Endodermal cell (in vitro differentiated cells): ENCODE measurements at regions not wholly inside any gene's neighbourhood (a gene's known extent, or its start where the extent isn't known, plus 50 kb on each side); places are given as distances from the start of the nearest gene placed in this dataset.

Source experiments
- DNase-seq: peaks from one replicate; pipeline ENCODE4 v3.0.0-alpha.2; 2017
- H3K27ac ChIP-seq: 2 replicates; pipeline ENCODE4 v1.5.1; 2013; ENCODE audit warnings: mild to moderate bottlenecking, low read depth, low read length, moderate library complexity
- H3K27me3 ChIP-seq: 2 replicates; pipeline ENCODE4 v1.6.1; 2013; ENCODE audit warnings: mild to moderate bottlenecking, low read length, moderate library complexity; ENCODE audit not compliant: insufficient read depth, control insufficient read depth, poor library complexity, severe bottlenecking
- H3K36me3 ChIP-seq: 2 replicates; pipeline ENCODE4 v1.7.0; 2013; ENCODE audit warnings: mild to moderate bottlenecking, low read length, moderate library complexity; ENCODE audit not compliant: control insufficient read depth, insufficient read depth
- H3K4me1 ChIP-seq: one replicate; pipeline ENCODE4 v1.7.0; 2013; ENCODE audit warnings: low read length; ENCODE audit not compliant: control insufficient read depth, insufficient read depth
- H3K4me3 ChIP-seq: 2 replicates; pipeline ENCODE4 v1.5.1; 2013; ENCODE audit warnings: mild to moderate bottlenecking, low read length, moderate library complexity
- H3K9ac ChIP-seq: 2 replicates; pipeline ENCODE4 v1.6.1; 2013; ENCODE audit warnings: mild to moderate bottlenecking, low read length, moderate library complexity; ENCODE audit not compliant: poor library complexity, severe bottlenecking; ENCODE audit errors: extremely low read depth
- H3K9me3 ChIP-seq: 2 replicates; pipeline ENCODE4 v1.6.1; 2013; ENCODE audit warnings: mild to moderate bottlenecking, low read length, moderate library complexity; ENCODE audit not compliant: control insufficient read depth
- H3K27ac Mint-ChIP-seq: 2 replicates; pipeline ENCODE4 v1.8.0; 2020; ENCODE audit warnings: mixed read lengths
- H3K27me3 Mint-ChIP-seq: 2 replicates; pipeline ENCODE4 v1.8.0; 2021; ENCODE audit warnings: mild to moderate bottlenecking, mixed read lengths; ENCODE audit not compliant: insufficient read depth
- H3K36me3 Mint-ChIP-seq: 2 replicates; pipeline ENCODE4 v1.8.0; 2020; ENCODE audit warnings: low read depth, mixed read lengths
- H3K4me1 Mint-ChIP-seq: 2 replicates; pipeline ENCODE4 v1.8.0; 2020; ENCODE audit warnings: mixed read lengths
- H3K4me3 Mint-ChIP-seq: 2 replicates; pipeline ENCODE4 v1.8.0; 2020; ENCODE audit warnings: mild to moderate bottlenecking, moderate library complexity, mixed read lengths
- H3K9me3 Mint-ChIP-seq: 2 replicates; pipeline ENCODE4 v1.8.0; 2020; ENCODE audit warnings: mild to moderate bottlenecking, mixed read lengths
- whole genome bisulfite sequencing, 2 experiments: methylation state at CpG; one replicate each; pipeline versions ENCODE4 v1.1.5 to v1.1.7; 2013; ENCODE audit warnings: missing lambda C conversion rate in 2 of 2, mixed read lengths in 1 of 2; ENCODE audit not compliant: insufficient coverage in 1 of 2, insufficient read length in 1 of 2; 5-methylcytosine and 5-hydroxymethylcytosine counted together
- TF ChIP-seq, protein P1 (sequence below): fragments of 200-600 bp; sonication (generic); conservative IDR thresholded peaks from 2 replicates; pipeline ENCODE4 v1.5.0; 2021; ENCODE audit warnings: antibody characterized with exemption, mild to moderate bottlenecking

DNA sequence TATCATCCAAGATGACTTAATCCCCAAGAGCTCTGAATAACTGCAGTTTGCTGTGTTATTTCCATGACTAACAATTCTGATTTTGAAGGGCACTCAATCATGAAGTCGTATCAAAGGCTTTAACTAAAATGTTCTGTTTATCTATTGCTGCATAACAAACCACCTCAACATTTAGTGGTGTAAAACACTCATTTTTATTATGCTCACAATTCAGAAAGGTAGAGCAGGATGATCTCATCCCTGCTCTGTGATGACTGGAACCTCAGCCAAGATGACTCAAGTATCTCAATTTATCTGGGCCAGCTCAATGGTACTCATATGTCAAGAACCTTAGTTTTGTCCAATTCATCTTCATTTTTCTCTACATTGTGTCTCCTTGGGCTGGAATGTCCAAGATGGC lies 451.1 kb downstream of the PPARGC1A start:
- H3K4me1 Mint-ChIP-seq, result no peaks in the 10 kb centered on the region

DNA sequence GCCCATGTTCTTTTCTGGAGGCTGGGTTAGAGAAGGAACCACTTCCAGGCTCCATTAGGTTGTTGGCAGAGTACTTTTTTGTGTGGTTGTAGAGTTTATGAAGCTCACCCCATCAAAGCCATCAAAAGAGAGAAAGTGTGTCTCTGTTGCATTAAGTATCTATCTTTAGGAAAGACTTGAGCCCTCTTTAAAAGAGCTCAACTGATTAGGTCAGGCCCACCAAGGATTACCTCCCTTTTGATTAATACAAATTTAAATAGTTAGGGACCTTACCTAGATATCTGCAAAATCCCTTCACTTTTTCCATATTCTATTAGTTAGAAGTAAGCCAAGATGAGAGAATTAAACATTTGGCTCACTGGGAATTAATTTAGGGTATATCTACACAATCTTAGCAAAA lies 460.4 kb downstream of the PPARGC1A start:
- DNase-seq, result no peak
- Histone ChIP-seq H3K9ac (no peak overlapping the region), H3K27me3 (no peaks in the 10 kb centered on the region), H3K27ac (no peak overlapping the region), H3K4me3 (no peak overlapping the region), H3K9me3 (no peaks in the 10 kb centered on the region), H3K36me3 (no peaks in the 10 kb centered on the region), H3K4me1 (no peaks in the 10 kb centered on the region)
- Mint-ChIP-seq H3K4me1 (no peaks in the 10 kb centered on the region), H3K4me3 (no peak overlapping the region), H3K27ac (no peak overlapping the region), H3K36me3 (no peaks in the 10 kb centered on the region), H3K9me3 (no peaks in the 10 kb centered on the region), H3K27me3 (no peaks in the 10 kb centered on the region)
- TF ChIP-seq, protein P1, sequence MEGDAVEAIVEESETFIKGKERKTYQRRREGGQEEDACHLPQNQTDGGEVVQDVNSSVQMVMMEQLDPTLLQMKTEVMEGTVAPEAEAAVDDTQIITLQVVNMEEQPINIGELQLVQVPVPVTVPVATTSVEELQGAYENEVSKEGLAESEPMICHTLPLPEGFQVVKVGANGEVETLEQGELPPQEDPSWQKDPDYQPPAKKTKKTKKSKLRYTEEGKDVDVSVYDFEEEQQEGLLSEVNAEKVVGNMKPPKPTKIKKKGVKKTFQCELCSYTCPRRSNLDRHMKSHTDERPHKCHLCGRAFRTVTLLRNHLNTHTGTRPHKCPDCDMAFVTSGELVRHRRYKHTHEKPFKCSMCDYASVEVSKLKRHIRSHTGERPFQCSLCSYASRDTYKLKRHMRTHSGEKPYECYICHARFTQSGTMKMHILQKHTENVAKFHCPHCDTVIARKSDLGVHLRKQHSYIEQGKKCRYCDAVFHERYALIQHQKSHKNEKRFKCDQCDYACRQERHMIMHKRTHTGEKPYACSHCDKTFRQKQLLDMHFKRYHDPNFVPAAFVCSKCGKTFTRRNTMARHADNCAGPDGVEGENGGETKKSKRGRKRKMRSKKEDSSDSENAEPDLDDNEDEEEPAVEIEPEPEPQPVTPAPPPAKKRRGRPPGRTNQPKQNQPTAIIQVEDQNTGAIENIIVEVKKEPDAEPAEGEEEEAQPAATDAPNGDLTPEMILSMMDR, result no peak

More for the DNA sequence above, 451.1 kb downstream of the PPARGC1A start:
- WGBS, 2 experiments, result 100% methylated on average over 1 of the region's 1 CpG
- H3K4me3 ChIP-seq, result peak overlapping the region; percentile 39
- Mint-ChIP-seq H3K27me3 (peaks cover 1% of the 10 kb centered on the region), H3K36me3 (no peaks in the 10 kb centered on the region), H3K9me3 (peaks cover 3% of the 10 kb centered on the region), H3K4me3 (no peak overlapping the region), H3K27ac (no peak overlapping the region)
- no peaks in the 10 kb centered on the region for H3K27me3 ChIP-seq
- peaks cover 27% of the 10 kb centered on the region for H3K9me3 ChIP-seq
- H3K9ac ChIP-seq, result no peak overlapping the region
- TF ChIP-seq, protein P1, result no peak
- H3K4me1 ChIP-seq, result peaks cover 4% of the 10 kb centered on the region
- H3K27ac ChIP-seq, result no peak overlapping the region
- no peak for DNase-seq
- H3K36me3 ChIP-seq, result no peaks in the 10 kb centered on the region

DNA sequence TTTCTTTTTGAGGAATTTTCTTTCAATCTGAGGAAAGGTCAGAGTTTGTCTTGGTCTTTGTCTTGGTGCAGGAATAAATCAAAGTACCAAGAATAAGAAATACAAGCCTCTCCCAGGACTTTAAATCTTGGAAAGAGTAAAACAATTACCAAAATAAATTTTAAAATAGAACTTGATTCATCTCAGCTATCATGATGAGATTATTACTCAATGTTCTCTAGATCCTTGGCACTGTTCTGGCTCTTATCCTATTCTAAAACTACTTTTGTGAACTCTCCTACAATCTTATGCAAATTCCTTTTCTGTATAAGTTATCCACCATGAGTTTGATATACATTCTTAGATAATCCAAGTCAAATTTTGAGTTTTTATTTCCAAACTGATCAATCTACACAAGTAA lies 464.3 kb downstream of the PPARGC1A start:
- Histone ChIP-seq H3K27me3 (no peaks in the 10 kb centered on the region), H3K4me3 (no peak overlapping the region), H3K36me3 (no peaks in the 10 kb centered on the region), H3K4me1 (no peaks in the 10 kb centered on the region), H3K9me3 (no peaks in the 10 kb centered on the region), H3K9ac (no peak overlapping the region), H3K27ac (no peak overlapping the region)
- DNase-seq, result no peak
- H3K36me3 Mint-ChIP-seq, result no peaks in the 10 kb centered on the region
- H3K9me3 Mint-ChIP-seq, result no peaks in the 10 kb centered on the region
- H3K4me1 Mint-ChIP-seq, result no peaks in the 10 kb centered on the region
- TF ChIP-seq, protein P1, result no peak
- H3K4me3 Mint-ChIP-seq, result no peak overlapping the region
- H3K27me3 Mint-ChIP-seq, result no peaks in the 10 kb centered on the region
- no peak overlapping the region for H3K27ac Mint-ChIP-seq
